Right atrium auricular region (tissue), 2 donors: ENCODE measurements at regions not wholly inside any gene's neighbourhood (a gene's known extent, or its start where the extent isn't known, plus 50 kb on each side); places are given as distances from the start of the nearest gene placed in this dataset.
"Not testable (repeated sequence)": the region's sequence is repeated elsewhere in the genome, so short reads cannot be mapped to it uniquely, and the experiment has no call there.

Source experiments
- DNase-seq: peaks from one replicate; pipeline ENCODE4 v3.0.0-alpha.2; 2019; ENCODE audit warnings: low spot score
- H3K27ac ChIP-seq, 2 donors: fragments of 200-600 bp; sonication (generic); 1 replicate in 1 of 2; 2 replicates in 1 of 2; pipeline ENCODE4 v1.5.1; 2016 to 2019
- H3K27me3 ChIP-seq, 2 donors: fragments of 200-600 bp; sonication (generic); one replicate each; pipeline versions ENCODE4 v1.5.1 to v1.6.0; 2017 to 2019
- H3K36me3 ChIP-seq: fragments of 200-600 bp; sonication (generic); one replicate; pipeline ENCODE4 v1.5.1; 2016
- H3K4me1 ChIP-seq, 2 donors: fragments of 200-600 bp; sonication (generic); one replicate each; pipeline versions ENCODE4 v1.5.1 to v1.6.0; 2017 to 2019
- H3K4me3 ChIP-seq, 2 donors: fragments of 200-600 bp; sonication (generic); 1 replicate in 1 of 2; 2 replicates in 1 of 2; pipeline ENCODE4 v1.5.1; 2017 to 2019; ENCODE audit warnings: mild to moderate bottlenecking in 1 of 2, moderate library complexity in 1 of 2
- H3K9me3 ChIP-seq, 2 donors: fragments of 200-600 bp; sonication (generic); one replicate each; pipeline ENCODE4 v1.5.1; 2019
- TF ChIP-seq, protein P1 (sequence below), 2 donors: fragments of 200-600 bp; sonication (generic); IDR thresholded peaks; one replicate each; pipeline ENCODE4 v1.5.1; 2019; ENCODE audit warnings: antibody characterized with exemption in 2 of 2

DNA sequence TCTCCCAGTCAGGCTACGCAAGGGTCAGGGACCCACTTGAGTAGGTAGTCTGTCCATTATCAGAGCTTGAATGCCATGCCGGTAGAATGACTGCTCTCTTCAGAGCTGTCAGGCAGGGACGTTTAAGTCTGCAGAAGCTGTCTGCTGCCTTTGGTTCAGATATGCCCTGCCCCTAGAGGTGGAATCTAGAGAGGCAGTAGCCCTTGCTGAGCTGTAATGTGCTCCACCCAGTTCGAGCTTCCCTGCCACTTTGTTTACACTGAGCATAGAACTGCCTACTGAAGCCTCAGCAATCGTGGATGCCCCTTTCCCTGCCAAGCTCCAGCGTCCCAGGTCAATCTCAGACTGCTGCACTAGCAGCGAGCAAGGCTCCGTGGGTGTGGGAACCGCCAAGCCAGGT, 57.5 kb upstream of the SETMAR start:
- Histone ChIP-seq H3K4me1 (no peaks in the 10 kb centered on the region), H3K9me3 (no peaks in the 10 kb centered on the region), H3K36me3 (no peaks in the 10 kb centered on the region), H3K27me3 (no peaks in the 10 kb centered on the region), H3K27ac (no peak overlapping the region), H3K4me3 (no peak overlapping the region)
- DNase-seq = no peak
- TF ChIP-seq, protein P1, sequence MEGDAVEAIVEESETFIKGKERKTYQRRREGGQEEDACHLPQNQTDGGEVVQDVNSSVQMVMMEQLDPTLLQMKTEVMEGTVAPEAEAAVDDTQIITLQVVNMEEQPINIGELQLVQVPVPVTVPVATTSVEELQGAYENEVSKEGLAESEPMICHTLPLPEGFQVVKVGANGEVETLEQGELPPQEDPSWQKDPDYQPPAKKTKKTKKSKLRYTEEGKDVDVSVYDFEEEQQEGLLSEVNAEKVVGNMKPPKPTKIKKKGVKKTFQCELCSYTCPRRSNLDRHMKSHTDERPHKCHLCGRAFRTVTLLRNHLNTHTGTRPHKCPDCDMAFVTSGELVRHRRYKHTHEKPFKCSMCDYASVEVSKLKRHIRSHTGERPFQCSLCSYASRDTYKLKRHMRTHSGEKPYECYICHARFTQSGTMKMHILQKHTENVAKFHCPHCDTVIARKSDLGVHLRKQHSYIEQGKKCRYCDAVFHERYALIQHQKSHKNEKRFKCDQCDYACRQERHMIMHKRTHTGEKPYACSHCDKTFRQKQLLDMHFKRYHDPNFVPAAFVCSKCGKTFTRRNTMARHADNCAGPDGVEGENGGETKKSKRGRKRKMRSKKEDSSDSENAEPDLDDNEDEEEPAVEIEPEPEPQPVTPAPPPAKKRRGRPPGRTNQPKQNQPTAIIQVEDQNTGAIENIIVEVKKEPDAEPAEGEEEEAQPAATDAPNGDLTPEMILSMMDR (IDR thresholded peaks at IDR 0.05) = no peak

DNA sequence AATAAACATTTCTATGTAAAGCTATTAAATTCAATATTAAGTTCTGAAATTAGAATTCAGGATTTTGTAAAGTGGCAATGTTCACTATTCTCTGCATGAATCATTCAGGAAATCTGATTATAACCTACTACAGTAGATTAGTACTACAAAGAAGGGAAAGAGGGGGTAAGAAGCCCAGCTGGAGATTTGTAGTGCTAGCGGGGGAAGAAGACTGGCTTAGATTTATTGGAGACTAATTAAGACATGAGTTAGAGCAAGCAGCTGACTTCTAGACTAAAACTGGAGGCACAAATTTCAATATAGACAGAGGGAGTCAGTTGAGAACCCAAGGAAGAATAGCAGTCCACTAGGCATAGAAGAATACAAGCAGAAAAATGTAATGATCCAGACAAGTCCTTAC, 55.8 kb upstream of the SETMAR start:
- Histone ChIP-seq H3K27ac (no peak overlapping the region), H3K27me3 (no peaks in the 10 kb centered on the region), H3K4me3 (no peak overlapping the region), H3K4me1 (no peaks in the 10 kb centered on the region), H3K9me3 (no peaks in the 10 kb centered on the region), H3K36me3 (no peaks in the 10 kb centered on the region)
- no peak for DNase-seq
- TF ChIP-seq, protein P1 (IDR thresholded peaks at IDR 0.05) = no peak

DNA sequence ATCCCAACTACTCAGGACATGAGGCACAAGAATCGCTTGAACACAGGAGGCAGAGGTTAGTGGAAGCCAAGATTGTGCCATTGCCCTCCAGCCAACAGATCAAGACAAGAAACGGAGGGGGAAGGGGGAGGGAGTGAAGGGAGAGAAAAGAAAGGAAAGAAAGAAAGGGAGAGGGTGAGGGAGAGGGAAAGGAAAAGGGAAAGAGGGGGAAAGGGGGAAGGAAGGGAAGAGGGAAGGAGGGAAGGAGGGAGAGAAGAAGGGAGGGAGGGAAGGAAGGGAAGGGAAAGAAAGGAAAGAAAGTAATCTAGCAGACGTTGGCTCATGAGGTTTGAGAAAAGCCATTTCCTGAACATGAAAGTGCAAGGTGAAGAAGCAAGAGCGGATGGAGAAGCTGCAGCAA, 53.1 kb upstream of the SETMAR start:
- no peaks in the 10 kb centered on the region for H3K27me3 ChIP-seq
- no peak overlapping the region for H3K27ac ChIP-seq
- TF ChIP-seq, protein P1 (IDR thresholded peaks at IDR 0.05) = no peak
- no peak overlapping the region for H3K4me3 ChIP-seq
- DNase-seq = no peak
- H3K9me3 ChIP-seq = no peaks in the 10 kb centered on the region
- H3K4me1 ChIP-seq = no peaks in the 10 kb centered on the region
- H3K36me3 ChIP-seq = no peaks in the 10 kb centered on the region

DNA sequence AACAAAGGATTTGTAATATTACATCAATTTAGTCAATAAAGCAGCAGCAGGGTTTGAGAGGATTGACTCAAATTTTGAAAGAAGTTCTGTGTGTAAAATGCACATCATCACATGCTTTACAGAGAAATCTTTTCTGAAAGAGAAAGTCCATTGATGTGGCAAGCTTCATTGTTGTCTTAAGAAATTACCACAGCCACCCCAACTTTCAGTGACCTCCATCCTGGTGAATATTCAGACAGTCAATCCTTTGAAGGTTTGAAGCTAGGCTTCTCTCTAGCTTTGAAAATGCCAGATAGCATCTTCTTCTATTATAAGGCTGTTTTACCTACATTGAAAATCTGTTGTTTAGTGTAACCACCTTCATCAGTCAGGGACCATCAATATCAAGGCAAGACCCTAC, 51.8 kb upstream of the SETMAR start:
- Histone ChIP-seq H3K4me3 (no peak overlapping the region), H3K36me3 (no peaks in the 10 kb centered on the region), H3K4me1 (no peaks in the 10 kb centered on the region), H3K9me3 (no peaks in the 10 kb centered on the region), H3K27me3 (no peaks in the 10 kb centered on the region), H3K27ac (no peak overlapping the region)
- DNase-seq = no peak
- TF ChIP-seq, protein P1 (IDR thresholded peaks at IDR 0.05) = no peak

DNA sequence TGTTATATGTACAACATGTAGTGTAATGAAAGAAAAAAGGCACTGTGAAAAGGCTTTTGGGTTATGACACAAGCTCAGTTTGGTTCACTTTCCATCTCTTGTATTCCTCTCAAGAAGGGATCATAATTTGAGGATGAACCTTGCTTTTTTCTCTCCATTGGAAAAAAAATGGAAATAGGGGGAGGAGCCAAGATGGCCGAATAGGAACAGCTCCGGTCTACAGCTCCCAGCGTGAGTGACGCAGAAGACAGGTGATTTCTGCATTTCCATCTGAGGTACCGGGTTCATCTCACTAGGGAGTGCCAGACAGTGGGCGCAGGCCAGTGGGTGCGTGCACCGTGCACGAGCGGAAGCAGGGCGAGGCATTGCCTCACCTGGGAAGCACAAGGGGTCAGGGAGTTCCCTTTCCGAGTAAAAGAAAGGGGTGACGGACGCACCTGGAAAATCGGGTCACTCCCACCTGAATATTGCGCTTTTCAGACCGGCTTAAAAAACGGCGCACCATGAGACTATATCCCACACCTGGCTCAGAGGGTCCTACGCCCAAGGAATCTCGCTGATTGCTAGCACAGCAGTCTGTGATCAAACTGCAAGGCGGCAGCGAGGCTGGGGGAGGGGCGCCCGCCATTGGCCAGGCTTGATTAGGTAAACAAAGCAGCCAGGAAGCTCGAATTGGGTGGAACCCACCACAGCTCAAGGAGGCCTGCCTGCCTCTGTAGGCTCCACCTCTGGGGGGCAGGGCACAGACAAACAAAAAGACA, 49.9 kb upstream of the SETMAR start:
- not testable (repeated sequence) for H3K27ac ChIP-seq, H3K9me3 ChIP-seq, H3K4me3 ChIP-seq, H3K27me3 ChIP-seq, DNase-seq, H3K36me3 ChIP-seq, H3K4me1 ChIP-seq
